ENCODE measurements at regions not wholly inside any gene's neighbourhood (a gene's known extent, or its start where the extent isn't known, plus 50 kb on each side); places are given as distances from the start of the nearest gene placed in this dataset.

DNA sequence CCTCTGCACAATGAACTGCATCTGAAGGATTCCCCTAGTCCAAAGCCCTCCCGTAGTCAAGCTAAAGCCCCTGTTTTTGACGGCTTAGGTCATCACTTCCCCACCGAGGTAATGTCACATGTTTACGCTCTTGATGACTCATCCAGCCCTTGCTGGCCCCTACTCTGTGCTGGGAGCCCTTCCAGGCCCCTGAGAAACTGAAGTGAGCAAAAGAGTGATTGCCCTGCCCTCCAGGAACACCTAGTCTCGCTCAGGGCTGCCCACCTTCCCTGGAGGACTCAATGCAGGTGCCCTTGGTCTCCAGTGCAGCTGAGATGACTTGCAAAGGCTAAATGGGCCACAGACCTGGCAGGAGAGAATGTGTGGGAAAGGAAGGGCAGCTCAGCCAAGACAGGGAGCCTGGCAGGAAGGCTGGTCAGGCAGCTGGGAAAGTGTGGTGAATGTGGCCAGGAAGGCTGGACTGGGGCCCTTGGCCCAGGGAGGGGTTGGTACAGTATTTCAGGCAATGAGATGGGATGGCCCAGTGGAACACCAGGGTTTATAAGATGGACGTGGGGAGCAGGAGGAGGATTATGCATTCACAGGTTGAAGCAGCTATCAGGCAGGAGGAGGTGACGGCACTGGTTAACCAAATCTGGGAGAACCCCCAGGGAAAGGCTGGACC, 345.6 kb downstream of the NPHP4 start:
- CTCF ChIA-PET: no interaction called here
- POLR2A ChIA-PET: no interaction called here

DNA sequence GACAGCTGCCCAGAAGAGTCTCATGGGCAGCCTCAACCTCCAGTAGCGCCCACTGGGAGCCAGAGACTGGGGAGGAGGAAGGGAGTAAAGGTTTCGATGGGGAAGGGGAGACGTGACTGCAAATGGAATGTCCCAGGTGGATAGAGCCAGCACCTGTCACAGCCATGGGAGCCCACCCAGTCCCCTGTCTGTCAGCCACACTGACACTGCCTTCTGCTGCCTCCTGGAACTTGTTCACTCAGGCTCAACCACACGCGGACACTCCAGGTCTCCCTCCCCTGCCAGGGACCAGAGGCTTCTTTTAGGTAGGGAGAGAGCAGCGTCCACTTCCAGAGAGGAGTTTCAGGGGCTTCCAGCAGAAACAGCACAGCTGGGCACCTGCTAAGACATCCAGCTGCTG, 346.3 kb downstream of the NPHP4 start:
- ChIA-PET CTCF (no interaction called here), POLR2A (no interaction called here)

DNA sequence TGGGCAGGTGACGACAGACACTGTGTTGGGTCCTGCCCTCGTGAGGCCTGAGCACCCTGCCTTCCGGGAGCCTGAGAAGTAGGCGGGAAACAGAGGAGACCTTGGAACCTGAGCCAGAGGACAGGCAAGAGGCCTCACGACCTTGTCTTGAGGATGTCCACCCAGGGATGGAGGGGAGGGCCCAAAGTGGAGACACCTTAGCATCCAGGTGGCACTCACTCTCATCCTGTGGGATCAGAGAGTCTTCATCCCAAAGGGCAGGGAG, 347.2 kb downstream of the NPHP4 start:
- ChIA-PET POLR2A (no interaction called here), CTCF (no interaction called here)

DNA sequence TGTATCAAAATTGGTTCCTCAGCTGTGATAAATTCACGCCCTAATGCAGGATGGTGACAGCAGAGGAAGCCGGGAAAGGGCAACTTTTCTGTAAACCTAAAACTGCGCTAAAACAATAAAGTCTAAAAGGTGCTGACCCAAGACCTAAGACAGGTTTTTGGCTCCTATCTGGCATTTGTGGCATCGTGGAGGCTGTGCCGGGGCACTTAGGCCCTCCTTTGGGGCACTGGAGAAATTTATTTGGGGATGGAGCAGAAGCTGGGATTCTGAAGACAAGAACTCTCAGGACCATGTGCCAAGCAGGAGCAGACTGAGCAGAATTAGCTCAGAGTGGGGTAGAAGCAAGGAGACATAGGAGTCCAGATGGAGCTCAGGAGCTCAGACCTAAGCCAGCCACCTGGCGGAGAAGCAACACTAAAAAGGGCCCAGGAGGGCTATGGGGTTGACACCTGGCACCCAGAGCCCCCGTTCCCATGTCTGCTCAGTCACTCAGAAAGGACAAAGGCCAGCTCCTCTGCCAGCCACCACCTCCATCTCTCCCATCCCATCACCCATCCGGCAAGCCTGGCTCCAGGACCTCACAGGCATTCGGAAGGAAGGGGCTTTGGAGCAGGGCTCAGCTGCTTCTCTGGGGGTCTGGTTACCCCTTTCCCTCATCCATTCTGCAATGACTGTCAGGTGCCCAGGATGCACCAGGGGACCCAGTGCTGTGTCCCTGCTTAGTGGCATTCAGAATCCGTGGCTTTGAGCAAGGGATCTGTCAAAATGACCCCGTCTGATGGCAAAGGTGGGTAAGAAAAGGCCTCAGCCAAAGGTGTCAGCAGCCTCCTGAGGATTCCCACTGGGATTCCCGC, 347.7 kb downstream of the NPHP4 start:
- ChIA-PET POLR2A (no interaction called here), CTCF (no interaction called here)

DNA sequence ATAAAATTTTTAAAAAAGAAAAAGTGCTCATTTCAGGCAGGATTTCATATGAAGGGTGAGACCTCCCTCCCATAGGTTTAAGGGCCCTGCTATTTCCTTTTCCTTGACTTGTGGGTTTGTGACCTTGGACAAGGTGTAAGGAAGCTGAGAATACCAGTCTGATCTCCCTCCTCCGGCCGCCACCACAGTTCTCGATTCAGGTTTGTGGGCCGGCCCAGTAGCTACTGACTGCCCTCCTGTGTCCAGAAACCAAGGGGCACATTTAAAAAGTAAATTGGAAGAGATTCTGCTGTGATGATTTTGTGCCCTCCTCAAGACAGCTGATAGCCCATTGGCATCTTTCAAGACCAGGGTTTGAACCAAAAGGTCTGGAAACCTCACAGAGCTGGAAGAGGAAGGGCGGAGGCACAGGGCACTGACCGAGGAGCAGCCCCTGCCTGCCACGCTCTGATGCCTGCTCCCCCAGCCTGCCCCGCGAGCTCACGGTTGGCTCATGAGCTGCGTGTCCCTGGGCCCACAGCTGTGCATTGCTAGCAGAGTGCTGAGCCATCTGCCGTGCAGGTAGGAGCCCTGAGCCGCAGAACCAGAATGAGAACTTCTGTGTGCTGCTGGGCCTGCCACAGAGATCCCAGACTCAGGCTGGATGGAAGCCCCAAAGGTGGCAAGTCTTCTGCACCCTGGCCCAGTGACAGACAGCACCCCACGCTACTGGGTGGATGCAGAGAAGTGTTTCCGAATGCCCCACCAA, 348.7 kb downstream of the NPHP4 start:
- ChIA-PET CTCF (no interaction called here), POLR2A (no interaction called here)

DNA sequence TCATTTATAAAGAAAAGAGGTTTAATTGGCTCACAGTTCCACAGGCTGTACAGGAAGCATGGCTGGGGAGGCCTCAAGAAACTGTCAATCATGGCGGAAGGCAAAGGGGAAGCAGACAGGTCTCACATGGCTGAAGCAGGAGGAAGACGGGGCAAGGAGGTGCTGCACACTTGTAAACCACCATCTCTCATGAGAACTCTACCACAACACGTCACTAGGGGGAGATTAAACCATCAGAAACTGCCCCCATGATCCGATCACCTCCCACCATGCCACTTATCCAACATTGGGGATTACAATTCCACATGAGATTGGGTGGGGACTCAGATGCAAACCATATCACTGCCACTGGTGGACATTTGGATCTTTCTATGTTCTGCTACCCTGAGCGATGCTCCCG, 351.4 kb downstream of the NPHP4 start:
- POLR2A ChIA-PET: no interaction called here
- CTCF ChIA-PET: no interaction called here

DNA sequence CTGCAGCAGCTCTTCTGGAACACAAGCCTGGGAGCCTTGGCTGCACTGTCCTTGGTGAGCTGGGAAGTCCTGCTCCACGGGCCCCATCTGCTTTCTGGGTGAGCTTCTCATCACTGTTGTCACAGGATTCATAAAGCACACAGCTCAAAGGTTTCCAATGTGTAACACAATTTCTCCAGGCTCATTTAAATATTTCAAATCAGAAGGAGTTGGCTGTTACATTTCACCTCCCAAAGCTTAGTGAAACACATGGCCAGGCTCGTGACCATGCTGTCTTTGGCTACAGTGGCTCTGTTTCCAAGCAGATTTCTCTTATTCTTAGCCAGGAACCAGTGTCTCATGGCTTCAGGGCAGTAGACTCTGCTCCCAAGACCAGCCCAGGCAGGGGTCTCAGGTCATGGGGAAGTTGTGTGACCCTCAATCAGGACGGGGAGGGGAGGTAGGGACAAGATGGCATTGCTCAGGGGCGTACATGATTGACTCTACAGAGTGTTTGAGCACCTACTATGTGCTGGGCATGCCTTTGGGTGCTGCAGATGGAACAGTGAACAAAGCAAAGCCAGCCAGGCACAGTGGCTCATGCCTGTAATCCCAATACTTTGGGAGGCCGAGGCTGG, 353.0 kb downstream of the NPHP4 start:
- ChIA-PET POLR2A (no interaction called here), CTCF (interaction anchor here (1.5 kb wide), 1 partner anchor 107 kb away, joined by 6 read pairs; no protein-coding TSS in a partner anchor)

DNA sequence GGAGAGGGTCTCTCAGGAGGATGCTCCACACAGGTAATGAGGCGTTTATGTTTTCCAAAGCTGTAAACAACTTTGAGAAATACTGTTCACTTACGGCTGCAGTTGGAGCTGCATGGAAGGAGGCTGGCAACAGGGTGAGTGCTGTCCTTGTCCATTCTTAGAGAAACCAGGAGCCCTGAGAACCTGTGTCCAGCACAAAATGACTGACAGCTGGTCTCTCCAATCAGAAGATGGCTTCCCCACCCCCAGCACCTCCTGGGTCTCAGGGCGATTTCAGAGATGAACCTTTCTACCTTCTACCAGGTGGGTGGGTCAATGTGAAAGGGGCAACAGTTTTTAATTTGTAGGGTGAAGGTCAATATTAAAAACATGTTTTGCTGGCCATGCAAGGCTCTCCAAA, 353.6 kb downstream of the NPHP4 start:
- POLR2A ChIA-PET: no interaction called here

DNA sequence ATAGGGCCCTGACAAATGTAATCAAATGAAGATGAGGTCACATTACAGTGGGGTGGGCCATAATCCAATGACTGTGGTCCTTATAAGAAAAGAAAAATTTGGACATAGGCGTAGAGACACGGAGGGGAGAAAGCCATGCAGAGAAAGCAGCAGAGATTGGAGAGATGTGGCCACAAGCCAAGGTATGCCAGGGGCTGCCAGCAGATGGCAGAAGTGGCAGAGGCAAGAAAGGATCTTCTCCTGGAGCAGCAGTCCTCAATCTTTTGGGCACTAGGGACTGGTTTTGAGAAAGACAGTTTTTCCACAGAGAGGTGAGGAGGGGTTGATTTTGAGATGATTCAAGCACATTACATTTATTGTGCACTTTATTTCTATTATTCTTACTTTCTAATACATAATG, 355.1 kb downstream of the NPHP4 start:
- CTCF ChIA-PET: no interaction called here
- POLR2A ChIA-PET: no interaction called here

More for the DNA sequence above, 353.6 kb downstream of the NPHP4 start:
- CTCF ChIA-PET: interaction anchor here (1.5 kb wide), 1 partner anchor 107 kb away, joined by 6 read pairs; no protein-coding TSS in a partner anchor

DNA sequence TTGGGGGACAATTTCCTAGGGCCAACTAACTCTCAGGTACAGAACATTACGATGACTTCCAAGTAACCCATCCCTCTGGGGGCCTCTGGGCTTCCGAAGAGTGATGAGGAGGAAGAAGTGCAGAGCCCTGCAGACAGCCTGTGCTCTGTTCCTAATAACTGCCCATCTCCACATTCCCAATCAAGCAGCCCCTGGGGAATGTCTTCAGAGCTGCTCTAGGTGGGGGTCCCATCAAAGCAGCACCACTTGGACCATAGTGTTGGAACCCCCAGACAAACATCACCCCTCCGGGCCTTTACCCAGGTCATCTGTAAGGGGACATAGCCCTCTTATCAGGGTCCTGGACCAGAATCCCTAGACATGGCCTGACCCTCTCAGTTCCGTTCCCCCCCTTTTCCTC, 357.3 kb downstream of the NPHP4 start:
- CTCF ChIA-PET: no interaction called here

DNA sequence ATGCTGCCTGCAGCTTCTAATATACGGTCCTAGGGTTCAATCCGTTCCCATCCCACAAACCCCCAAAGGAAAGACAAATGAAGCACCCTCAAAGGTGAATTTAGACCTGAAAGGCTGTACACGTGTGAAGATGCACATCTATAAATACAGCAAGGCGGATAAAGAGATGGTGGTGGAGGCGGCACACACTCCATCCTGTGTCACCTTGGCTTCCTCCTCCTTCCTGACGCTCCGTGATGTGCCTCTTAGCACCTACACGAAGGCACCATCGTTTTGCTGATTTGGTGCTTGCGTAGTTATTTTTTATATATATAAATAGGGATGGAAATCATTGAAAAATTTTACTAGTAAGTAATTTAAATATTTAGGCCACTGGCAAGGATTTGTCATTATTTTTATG, 359.4 kb downstream of the NPHP4 start:
- CTCF ChIA-PET: no interaction called here
- POLR2A ChIA-PET: no interaction called here

More for the DNA sequence above, 357.3 kb downstream of the NPHP4 start:
- POLR2A ChIA-PET: no interaction called here

DNA sequence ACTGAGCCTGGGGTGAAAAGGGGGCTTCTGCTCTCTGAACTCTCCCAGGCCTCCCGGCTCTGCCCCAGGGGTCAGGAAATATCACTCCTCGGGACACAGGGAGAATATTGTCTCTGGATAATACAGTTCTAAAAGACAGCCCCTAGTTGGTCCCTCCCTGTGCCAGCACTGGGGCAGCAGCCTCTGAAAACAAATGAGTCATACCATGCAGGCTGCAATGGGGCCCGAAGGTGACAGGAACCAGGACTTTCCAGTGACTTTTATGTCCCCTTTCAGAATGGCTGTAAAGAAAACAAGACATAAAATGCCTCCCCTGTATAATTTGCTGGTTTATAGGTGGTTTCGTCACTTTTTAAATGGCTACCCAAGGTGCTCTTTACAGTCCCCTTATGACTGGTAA, 360.0 kb downstream of the NPHP4 start:
- CTCF ChIA-PET: no interaction called here
- POLR2A ChIA-PET: no interaction called here

DNA sequence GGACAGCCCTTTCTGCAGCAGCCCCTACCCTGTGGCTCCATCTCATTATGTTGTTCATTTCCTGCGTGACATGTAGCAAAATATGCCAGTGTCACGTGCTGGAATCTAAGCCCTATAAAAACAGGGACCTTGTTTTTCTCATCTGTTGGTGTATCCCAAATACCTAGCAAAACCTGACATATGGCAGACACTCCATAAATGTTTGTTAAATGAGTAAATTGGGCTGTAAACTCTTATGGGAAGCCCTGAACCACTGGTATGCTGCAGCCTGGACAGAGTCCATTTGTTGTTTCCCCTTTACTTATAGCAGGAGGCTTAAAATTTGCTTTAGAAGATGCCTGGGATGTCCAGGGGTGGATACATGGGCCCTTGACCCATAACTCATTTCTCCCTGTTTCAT, 363.8 kb downstream of the NPHP4 start:
- POLR2A ChIA-PET: no interaction called here

DNA sequence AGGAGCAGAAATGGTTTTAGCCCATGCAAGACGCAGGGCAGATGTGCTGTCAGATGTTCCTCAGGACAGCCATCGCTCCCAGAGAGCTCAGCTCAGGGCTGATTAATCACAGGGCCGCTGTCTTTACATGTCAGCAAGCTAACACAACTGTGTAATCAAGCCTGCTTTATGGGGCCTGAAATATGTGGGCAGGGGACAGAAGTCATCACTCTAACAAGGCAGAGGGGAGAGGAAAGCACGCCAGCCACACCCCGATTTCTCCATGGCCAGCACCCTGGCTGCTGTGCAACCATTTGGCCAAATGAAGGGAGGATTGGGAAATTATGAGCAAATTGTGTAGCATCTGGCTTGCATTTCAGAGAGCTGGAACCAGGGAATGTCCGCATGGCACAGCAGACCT, 368.8 kb downstream of the NPHP4 start:
- CTCF ChIA-PET: no interaction called here
- POLR2A ChIA-PET: no interaction called here

More for the DNA sequence above, 363.8 kb downstream of the NPHP4 start:
- CTCF ChIA-PET: no interaction called here

DNA sequence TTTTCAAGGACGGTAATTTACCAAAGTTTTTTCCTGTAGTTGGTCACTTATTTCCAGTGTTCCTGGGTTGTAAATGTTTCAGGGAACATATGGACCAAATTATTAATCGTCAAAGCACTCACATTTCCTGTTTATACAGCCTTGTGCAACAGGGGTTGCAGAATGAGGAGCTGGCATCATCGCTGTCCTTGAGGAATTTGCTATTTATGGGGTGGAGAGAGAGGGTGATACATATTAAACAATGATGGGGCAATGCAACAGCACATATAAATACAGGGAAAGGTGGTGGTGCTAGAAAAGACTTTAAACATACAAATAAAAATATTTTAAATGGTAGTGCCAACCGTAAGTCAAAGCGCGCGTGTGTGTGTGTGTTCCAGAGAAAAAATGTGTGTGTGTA, 369.8 kb downstream of the NPHP4 start:
- ChIA-PET POLR2A (no interaction called here), CTCF (no interaction called here)

DNA sequence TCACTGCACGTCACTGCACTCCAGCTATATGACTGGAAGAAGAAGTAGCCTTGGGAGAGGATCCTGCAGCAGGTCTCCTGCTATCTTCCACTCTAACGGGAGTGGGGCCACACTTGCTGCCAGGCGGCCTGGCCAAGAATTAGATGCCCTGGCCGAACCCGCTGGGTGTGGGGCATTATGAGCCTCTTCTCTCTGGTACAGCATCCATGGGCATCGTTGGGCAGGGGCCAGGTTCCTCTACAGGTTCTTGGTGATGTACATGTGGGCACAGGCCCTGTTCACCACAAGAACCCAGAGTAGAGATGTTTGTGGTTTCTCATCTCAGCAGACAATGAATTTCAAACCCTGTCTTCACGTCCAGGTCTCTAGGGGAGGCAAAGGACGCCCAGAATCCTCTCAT, 370.5 kb downstream of the NPHP4 start:
- POLR2A ChIA-PET: no interaction called here
- CTCF ChIA-PET: no interaction called here

DNA sequence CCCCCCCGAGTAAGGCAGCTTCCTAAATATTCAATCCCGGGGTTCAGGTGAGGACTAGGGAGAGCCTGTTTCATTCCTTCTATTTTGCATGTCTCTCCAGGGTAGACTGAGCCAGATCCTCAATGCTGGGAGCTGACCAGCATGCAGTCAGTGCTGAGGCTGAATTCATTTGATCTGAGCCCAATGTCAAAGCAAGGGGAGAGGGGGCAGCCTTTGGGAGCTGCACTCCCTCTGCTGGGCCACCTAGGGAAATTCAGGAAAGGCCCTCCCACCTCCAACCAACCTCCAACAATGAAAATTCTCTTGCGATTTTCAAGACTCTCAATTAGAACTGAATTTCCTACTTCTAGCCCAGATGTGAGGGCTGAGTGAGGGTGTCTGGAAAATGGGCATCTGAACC, 371.2 kb downstream of the NPHP4 start:
- ChIA-PET CTCF (no interaction called here), POLR2A (no interaction called here)

DNA sequence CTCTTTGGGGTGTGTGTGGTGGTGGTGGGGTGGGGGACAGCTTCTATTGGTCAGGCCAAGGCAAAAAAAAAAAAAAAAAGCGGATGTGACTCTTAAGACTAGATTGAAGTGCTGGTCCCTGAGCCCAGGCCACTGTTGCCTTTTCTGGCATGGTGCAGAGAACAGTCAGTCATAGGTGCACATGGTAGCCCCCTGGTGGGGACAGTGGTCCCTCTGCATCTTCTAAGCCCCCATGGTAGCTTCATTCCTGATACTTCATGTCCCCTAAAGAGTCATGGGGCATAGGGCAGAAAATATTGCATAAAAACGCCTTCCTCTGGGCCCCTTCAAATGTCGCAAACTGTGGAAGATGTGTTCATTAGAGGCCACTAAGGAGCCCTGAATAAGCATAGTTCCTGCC, 371.8 kb downstream of the NPHP4 start:
- POLR2A ChIA-PET: no interaction called here

DNA sequence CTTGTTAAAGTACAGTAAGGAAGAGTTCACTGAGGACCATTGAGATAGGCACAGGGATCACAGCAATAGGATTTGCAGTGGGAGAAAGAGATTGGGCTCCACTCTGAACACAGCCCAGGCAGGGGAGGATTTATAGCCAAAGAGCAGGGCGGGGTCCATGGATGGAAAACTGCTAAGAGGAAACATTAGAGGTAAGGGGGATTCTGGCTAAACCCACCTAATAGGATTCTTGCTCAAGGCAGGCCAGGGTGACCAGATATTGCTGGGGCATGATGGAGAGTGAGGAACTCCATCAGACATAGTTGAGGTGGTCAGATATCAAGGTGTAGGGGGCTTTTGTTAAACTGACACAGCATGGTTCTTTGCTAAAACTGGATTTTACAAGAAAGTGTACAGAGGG, 372.8 kb downstream of the NPHP4 start:
- CTCF ChIA-PET: no interaction called here
- POLR2A ChIA-PET: no interaction called here

More for the DNA sequence above, 371.8 kb downstream of the NPHP4 start:
- CTCF ChIA-PET: no interaction called here

DNA sequence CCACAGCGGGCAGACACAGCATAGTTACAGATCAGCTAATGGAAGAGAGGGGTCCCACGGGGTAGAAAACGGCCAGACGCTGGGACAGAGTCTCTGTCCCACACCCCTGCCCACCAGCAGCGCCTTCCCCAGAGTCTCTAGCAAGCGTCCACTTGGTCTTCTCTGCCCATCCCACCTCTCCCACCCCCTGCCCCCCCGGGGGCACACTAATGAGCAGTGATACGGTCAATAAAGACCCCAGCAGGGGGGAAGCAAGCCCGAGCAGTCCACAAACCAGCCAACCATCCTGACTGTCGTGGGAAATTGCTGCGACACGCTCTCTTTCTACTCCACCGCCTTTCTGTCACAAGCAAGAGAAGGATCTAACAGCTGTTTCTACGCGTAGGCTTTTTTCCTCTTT, 374.7 kb downstream of the NPHP4 start:
- CTCF ChIA-PET: no interaction called here
- POLR2A ChIA-PET: no interaction called here

DNA sequence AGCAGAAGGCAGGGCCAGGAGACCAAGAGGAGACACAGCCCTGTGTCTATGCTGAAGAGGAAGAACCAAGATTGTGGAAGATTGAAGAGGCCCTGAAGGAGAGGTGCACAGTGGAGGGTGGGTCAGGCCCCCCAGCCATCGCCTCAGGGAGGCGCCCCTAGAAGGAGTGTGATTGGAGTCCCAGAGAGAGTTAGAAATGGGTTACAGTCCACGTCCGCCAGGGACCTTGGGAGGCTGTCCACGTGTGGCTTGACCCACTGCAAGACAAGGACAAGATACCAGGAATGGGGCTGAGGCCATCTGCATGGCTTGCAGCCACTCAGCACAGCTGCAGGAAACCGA, 375.1 kb downstream of the NPHP4 start:
- CTCF ChIA-PET: no interaction called here
- POLR2A ChIA-PET: no interaction called here

Data from activated CD8-positive, alpha-beta memory T cell treated with anti-CD3 and anti-CD28 coated beads for 36 hours (primary cell).